ENCODE measurements at regions not wholly inside any gene's neighbourhood (a gene's known extent, or its start where the extent isn't known, plus 50 kb on each side); places are given as distances from the start of the nearest gene placed in this dataset.

- Histone ChIP-seq H3K9me3 (replicated peaks in 1 of 2; ENCODE audit: control insufficient read depth in 1 of 2, insufficient read depth in 1 of 2, low read length in 2 of 2) (peaks cover 0 to 10% of the 10 kb centered on the region in 2 donors), H2AFZ (ENCODE audit: insufficient read depth, low read depth, low read length, poor library complexity, severe bottlenecking) (no peak overlapping the region), H3K4me3 (replicated peaks in 1 of 3; ENCODE audit: low read depth in 2 of 3, low read length in 3 of 3) (no peak overlapping the region), H3K4me2 (replicated peaks; ENCODE audit: extremely low read depth, low read length, poor library complexity, severe bottlenecking) (no peak overlapping the region), H3K27ac (ENCODE audit: low read depth in 1 of 2, low read length in 2 of 2) (no peak overlapping the region), H3K79me2 (ENCODE audit: insufficient read depth, low read length) (no peaks in the 10 kb centered on the region), H3K4me1 (ENCODE audit: control insufficient read depth in 1 of 2, insufficient read depth in 2 of 2, low read length in 2 of 2) (no peaks in the 10 kb centered on the region), H4K20me1 (ENCODE audit: insufficient read depth, low read length) (no peaks in the 10 kb centered on the region), H3K36me3 (replicated peaks in 1 of 2; ENCODE audit: control insufficient read depth in 1 of 2, insufficient read depth in 2 of 2, low read length in 2 of 2) (no peaks in the 10 kb centered on the region), H3K27me3 (ENCODE audit: control insufficient read depth in 2 of 2, insufficient read depth in 2 of 2, low read length in 2 of 2) (no peaks in the 10 kb centered on the region), H3K9ac (ENCODE audit: insufficient read depth, low read length, poor library complexity, severe bottlenecking) (no peak overlapping the region)
- DNase-seq, result no peak
- H3K27me3 Mint-ChIP-seq (ENCODE audit: low read depth in 3 of 3), result peaks cover 0 to 5% (median 0%) of the 10 kb centered on the region in 3 donors
- intact Hi-C loops (cut with micrococcal nuclease), result no loop called here
- 91% methylated on average over 2 of the region's 4 CpGs for WGBS (ENCODE audit: insufficient coverage)
- H3K27ac Mint-ChIP-seq, result no peak overlapping the region
- no peak overlapping the region for H3K4me3 Mint-ChIP-seq
- peaks cover 0 to 14% (median 3%) of the 10 kb centered on the region in 7 donors for H3K9me3 Mint-ChIP-seq
- no peaks in the 10 kb centered on the region for H3K36me3 Mint-ChIP-seq
- no peaks in the 10 kb centered on the region for H3K4me1 Mint-ChIP-seq
- no peak for TF ChIP-seq CTCF (IDR thresholded peaks at IDR 0.05)
These were observed 231.2 kb upstream of the IRX1 start for GRCh38 chr5:3364433-3364832.

GRCh38 chr5:3362606-3362910 is 233.1 kb upstream of the IRX1 start:
- no CpG with 5 or more reads among the region's 2 CpGs for WGBS (ENCODE audit: insufficient coverage)
- intact Hi-C loops (cut with micrococcal nuclease), result no loop called here
- Histone ChIP-seq H3K4me1 (ENCODE audit: control insufficient read depth in 1 of 2, insufficient read depth in 2 of 2, low read length in 2 of 2) (no peaks in the 10 kb centered on the region), H3K4me2 (replicated peaks; ENCODE audit: extremely low read depth, low read length, poor library complexity, severe bottlenecking) (no peak overlapping the region), H2AFZ (ENCODE audit: insufficient read depth, low read depth, low read length, poor library complexity, severe bottlenecking) (no peak overlapping the region), H3K9me3 (replicated peaks in 1 of 2; ENCODE audit: control insufficient read depth in 1 of 2, insufficient read depth in 1 of 2, low read length in 2 of 2) (peaks cover 0 to 10% of the 10 kb centered on the region in 2 donors), H3K4me3 (replicated peaks in 1 of 3; ENCODE audit: low read depth in 2 of 3, low read length in 3 of 3) (no peak overlapping the region), H3K9ac (ENCODE audit: insufficient read depth, low read length, poor library complexity, severe bottlenecking) (no peak overlapping the region), H3K27ac (ENCODE audit: low read depth in 1 of 2, low read length in 2 of 2) (no peak overlapping the region), H3K79me2 (ENCODE audit: insufficient read depth, low read length) (no peaks in the 10 kb centered on the region), H3K27me3 (ENCODE audit: control insufficient read depth in 2 of 2, insufficient read depth in 2 of 2, low read length in 2 of 2) (no peaks in the 10 kb centered on the region), H4K20me1 (ENCODE audit: insufficient read depth, low read length) (no peaks in the 10 kb centered on the region), H3K36me3 (replicated peaks in 1 of 2; ENCODE audit: control insufficient read depth in 1 of 2, insufficient read depth in 2 of 2, low read length in 2 of 2) (no peaks in the 10 kb centered on the region)
- H3K4me1 Mint-ChIP-seq, result no peaks in the 10 kb centered on the region
- H3K27ac Mint-ChIP-seq, result no peak overlapping the region
- no peak for TF ChIP-seq CTCF (IDR thresholded peaks at IDR 0.05)
- peaks cover 0 to 5% (median under 1%) of the 10 kb centered on the region in 3 donors for H3K27me3 Mint-ChIP-seq (ENCODE audit: low read depth in 3 of 3)
- no peak for DNase-seq
- no peak overlapping the region for H3K4me3 Mint-ChIP-seq
- H3K36me3 Mint-ChIP-seq, result no peaks in the 10 kb centered on the region
- H3K9me3 Mint-ChIP-seq, result peaks cover 0 to 11% (median 2%) of the 10 kb centered on the region in 7 donors
